SKM-1 (cell line): ENCODE measurements at regions not wholly inside any gene's neighbourhood (a gene's known extent, or its start where the extent isn't known, plus 50 kb on each side); places are given as distances from the start of the nearest gene placed in this dataset.
"Not testable (repeated sequence)": the region's sequence is repeated elsewhere in the genome, so short reads cannot be mapped to it uniquely, and the experiment has no call there.

ENCODE experiments used
- DNase-seq: peaks from one replicate; lab custom pipeline; 2025; ENCODE audit not compliant: unreplicated experiment; lab: John Stamatoyannopoulos, UW

DNA sequence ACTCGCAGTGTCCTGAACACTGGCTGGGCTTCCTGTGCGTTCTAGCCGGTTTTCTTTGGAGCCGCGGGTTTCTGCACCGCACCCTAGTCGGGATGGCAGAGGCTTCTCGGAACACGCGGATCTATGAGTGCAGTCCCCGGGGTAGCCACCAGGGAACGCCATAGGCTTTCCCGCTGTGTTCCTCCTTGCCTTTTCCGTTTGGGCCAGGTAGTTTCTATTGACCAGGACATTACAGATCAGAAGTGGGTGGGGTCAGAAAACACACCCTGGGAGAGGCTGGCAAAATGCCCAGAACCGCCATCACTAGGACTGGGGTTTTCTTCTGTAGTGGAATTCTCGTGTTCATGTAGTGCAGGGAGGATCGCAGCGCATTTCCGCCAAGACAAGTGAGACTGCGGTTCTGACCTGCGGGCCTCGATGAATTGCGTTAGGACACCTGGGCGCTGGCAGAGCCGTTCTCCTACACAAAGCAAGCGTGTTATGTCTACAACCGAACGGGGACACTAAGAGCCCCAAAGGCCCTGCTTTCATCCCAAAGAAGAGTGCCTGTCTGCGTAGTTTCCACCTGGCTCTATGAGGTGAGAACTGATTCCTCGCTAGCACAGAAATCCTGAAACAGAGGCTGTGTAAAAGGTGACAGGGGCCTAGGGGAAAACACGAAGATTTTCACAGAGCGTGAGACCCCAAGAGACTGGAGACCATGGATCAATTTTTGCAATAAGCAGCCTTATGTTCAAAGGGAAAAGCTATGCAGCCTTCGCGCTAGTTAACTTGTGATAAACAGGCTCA, 121.5 kb downstream of the PPIAL4G start:
- not testable (repeated sequence) for DNase-seq

DNA sequence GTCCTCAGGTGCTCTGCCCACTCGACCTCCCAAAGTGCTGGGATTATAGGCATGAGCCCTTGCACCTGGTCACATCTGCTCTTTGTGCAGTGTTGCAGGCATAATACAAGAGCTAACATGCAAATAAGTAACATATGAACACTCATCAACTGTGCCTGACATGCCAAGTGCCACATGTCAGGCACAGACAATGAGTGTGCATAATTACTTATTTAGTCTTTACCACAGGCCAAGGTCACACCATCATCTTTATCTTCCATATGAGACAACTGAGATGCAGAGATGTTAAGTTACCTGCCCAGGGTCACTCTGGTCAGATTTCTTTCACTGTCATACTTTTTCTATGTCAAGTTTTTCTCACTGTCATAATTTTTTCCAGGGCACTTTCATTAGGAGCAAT, 126.1 kb downstream of the PPIAL4G start:
- no peak for DNase-seq

DNA sequence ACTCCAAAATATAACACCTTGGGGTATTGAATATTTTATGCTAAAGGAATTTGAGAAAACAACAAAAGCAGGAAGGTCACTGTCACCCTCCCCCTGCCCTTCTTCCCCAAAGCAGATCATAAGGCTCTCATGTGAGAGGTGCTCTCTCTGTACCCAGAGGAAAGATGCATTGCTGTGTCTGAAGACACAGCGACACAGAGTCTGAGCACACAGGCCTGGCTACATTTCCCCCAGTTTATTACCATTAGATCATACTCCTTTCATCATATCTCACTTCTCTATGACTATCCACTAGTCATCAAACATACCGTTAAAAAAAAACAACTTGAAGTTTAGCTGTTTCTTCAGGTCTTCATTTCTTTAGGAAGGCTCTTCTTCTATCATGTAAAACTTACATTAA, 127.1 kb downstream of the PPIAL4G start:
- DNase-seq, result no peak

DNA sequence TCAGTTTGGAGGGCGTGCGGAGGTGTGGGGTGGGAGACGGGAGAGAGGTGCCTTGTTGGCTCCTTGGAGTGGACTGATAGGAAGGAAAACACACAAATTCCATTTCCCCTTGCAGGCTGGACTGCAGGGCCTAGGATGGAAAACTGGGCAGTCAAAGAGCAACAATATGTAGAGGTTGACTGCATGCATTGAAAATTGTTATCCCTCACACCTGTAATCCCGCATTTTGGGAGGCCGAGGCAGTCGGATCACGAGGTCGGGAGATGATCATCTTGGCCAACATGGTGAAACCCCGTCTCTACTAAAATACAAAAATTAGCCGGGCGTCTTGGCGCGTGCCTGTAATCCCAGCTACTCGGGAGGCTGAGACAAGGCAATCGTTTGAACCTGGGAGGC, 128.2 kb downstream of the PPIAL4G start:
- DNase-seq, result no peak

DNA sequence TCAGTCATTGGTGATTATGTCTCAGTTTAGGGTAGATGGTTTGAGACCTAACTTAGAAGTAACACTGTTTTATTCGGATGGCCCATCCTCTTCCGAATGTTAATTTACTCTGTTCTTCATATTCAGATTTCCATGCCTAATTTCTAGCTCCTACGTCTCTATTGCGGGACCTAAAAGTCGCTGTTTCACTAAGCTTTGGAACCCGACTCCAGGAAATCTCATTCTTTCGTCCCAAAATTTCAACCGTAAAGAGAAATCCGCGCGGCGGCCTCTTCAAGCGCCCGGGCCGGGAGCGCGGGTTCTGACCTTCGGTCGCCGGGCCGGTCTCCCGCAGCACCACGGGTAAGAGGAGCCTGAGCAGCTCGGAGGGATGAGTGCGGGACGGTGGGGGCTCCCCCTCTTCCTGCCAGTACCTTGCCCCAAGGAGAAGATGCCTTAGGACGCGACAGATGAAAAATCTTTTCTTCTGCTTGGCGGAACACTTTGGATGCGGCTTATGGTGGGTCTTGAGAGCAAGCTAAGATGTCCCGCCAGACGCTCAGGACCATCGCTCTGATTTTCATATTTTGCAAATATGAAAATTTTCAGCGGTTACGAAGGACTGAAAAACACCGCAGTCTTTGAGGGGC, 128.7 kb downstream of the PPIAL4G start:
- DNase-seq, result no peak

DNA sequence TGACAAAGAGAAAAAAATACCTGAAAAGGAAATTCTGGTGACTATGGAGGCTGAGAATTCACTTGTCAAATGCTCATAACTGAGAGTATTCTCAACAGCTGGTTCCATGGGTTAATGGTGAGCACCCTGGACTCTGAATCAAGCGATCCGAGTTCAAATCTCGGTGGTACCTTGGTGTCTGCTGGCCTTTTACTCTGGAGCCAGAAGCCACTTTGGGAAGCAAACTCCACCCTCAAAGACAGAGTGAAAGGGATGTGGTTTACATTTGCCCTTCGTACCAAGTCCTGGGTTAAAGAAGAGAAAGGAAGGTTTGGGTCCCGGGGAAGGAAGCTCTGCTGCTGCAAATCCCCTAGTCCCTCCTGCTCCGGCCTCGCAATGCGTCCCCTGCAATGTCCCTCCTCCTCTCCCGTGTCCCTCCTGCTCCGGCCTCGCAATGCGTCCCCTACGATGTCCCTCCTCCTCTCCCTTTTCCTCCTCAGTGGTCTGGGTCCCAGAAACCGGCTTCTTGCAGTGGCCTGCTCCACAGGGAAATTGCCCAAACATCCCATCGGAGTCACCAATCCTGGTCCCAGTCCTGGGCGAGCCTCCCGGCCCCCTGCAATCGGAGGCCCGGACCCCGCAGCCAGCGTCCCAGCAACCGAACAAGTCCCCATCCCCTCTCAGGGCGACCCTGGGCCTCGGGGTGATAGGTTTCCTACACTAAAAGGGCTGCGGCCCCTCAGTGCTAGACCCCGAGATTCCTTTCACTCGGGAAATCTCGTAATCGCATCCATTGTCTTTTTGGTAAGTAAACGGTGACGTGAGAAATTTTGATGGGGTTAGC, 129.4 kb downstream of the PPIAL4G start:
- DNase-seq, result no peak

DNA sequence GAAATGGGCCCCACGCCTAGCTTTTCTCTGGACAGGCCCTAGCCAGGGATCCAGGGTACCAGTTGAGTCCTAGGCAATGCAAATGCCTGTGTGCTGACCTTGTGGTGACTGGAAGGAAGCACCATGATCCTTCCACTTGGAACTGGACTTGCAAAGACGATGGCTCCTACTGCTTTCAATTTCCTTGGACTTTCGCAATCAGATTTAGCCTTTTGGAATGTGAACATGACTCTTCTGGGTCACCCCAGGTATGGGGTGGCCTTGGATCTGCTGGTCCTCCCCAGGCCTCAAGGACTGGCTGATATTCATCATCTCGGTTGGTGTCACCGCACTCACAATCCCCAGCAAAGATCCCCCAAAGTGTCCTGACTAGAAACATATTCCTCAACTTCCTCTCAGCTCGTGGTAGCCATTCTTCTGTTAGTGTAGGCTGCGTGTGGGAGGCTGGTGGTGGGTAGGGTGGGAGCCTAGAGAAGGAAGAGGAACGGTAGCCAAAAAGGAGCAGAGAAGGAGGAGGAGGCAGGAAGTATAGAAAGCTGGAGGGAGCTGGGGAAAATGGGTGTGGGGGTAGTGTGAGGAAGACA, 130.5 kb downstream of the PPIAL4G start:
- no peak for DNase-seq

DNA sequence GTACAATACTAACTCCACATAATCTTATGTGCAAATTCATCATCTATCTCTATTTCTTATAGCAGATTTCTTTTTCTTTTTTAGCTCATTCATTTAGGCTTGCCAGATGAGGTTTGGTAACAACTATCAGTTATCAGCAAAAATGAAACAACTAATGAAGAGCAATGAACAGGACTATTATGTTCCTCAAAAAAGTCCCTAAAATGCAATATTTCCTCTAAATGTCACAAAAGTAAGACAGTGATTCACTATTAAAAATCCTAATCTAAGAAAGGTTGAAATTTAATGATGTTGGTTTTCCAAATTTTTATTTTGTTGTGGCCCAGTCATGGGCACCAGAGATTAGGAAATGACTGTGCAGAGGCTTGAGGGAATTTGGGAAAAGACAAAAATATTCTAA, 135.3 kb downstream of the PPIAL4G start:
- DNase-seq, result no peak

DNA sequence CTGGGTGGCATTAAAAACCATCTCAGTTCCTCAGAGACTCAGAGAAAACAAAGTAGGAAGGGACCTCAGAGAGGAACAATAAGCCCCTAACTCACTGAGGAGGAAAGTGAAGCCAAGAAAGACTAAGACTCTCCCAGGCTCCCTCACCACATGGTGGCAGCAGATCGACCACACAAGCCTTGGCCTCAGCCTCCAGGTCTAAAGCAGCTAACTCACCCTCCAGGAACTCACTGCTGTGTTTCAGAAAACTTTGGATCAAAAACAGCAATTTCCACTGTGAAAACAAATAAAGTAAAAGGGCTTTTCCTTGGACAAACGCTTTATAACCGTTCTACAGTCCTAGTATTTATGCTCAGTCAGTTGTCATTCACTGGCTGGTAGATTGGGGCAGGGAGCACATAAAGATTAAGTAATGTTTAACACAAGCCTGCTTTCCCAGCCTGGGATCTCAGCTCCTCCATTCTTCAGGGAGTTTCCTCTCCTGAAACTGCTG, 137.4 kb downstream of the PPIAL4G start:
- DNase-seq, result not testable (repeated sequence)

DNA sequence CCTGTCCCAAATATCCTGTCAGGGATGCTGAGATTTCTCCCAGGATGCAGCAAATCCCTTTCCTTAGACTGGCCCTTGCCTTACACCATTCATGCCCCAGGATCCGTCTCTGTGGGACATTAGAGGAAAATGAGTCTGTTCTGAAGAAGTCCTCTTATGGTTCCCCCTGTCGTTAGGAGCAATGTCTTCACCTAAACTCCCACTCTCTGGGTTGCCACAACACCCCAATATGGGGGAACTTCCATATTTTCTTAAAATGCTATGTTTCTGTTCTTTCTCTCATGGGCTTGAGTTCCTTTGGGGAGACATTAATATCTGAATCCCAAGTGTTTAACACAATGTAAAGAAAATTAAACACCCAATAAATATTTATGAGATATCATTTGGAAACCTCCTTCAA, 138.5 kb downstream of the PPIAL4G start:
- not testable (repeated sequence) for DNase-seq

DNA sequence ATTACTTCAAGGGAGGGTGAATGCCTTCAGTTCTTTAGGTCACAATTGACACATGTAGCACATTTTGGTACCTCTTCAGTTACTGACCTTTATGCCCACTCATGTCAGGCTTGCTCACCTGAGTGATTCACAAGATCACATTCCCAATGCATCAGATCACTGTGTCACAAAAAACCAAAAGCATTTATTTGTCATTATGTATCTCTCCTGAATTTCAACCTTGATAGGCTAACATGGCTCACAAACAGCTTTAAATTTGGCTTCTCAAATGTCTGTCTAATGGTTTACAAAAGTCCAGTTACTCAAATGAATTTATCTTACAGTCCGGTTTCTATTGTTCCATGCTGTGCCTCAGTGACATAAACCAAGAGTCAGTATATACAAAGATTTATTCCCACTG, 141.4 kb downstream of the PPIAL4G start:
- DNase-seq, result not testable (repeated sequence)

DNA sequence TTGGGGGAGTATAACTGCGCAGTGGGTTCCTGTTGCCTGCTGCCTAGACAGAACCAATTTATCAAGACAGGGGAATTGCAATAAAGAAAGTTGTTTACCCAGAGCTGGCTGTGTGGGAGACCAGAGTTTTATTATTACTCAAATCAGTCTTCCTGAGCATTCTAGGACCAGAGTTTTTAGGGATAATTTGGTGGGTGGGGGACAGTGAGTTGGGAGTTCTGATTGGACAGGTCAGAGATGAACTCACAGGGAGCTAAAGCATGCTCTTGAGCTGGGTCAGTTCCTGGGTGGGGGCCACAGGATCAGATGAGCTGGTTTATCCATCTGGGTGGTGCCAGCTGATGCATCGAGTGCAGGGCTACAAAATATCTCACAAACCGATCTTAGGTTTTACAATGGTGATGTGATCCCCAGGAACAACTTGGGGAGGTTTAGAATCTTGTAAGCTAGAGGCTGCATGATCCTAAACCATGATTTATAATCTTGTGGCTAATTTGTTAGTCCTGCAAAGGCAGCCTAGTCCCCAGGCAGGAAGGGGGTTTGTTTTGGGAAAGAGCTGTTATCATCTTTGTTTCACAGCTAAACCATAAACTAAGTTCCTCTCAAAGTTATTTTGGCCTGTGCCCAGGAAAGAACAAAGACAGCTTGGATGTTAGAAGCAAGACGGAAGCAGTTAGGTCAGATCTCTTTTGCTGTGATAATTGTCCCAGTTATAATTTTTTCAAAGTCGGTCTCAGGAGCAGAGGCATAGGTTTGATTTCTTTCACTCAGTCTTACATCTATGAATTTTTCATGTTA, 146.8 kb downstream of the PPIAL4G start:
- DNase-seq, result not testable (repeated sequence)

DNA sequence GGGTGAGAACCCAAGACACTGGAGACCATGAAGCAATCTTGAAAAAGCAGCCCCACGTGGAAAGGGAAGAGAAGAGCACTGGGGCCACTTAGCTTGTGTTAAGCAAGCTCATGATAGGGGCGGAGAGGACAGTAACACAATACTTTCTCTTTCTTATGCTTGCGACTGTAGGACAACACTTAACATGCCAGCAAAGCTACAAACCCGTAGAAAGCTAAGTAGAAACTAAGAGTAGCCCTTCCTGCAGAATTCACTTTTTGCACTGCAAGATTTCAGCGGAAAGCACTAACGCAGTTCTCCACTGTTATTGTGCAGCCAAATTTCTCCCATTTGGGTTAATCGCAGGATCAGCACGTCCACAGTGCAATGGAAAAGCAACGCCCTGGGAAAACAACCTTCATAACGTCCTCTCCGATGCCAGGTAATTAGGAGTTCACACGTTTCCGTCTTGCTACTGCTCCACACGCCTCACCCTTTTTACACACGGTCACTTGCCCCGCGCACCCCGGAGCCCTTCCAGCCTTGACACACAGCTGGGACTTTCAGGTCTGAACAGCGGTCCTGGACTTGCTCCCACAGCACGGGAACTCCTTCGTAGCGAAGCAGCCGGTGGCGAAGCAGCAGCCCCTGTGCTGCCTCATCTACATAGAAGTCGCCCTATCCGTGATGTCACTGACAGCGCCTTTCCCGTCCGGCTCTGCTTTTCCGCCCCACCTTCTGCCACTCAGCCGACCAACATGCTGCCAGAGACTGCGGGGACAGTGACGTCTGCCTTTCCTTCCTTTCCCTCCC, 148.6 kb downstream of the PPIAL4G start:
- peak; percentile 28 for DNase-seq

DNA sequence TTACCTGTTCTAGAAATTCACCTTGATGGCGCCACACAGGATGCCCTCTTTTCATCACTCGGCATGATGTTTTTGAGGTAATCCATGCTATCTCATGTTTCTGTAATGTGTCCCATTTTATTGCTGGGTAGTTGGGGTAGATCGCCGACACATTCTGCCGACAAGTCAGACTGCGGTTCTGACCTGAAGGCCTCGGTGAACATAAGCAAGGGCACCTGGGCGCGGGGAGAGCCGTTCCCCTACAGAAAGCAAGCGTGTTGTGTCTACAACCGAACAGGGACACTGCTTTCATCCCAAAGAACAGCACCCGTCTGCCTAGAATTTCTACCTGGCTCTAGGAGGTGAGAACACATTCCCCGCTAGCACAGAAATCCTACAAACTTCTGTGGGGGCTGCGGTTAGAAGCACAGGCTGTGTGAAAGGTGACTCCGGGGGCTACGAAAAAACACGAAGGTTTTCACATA, 149.2 kb downstream of the PPIAL4G start:
- no peak for DNase-seq

DNA sequence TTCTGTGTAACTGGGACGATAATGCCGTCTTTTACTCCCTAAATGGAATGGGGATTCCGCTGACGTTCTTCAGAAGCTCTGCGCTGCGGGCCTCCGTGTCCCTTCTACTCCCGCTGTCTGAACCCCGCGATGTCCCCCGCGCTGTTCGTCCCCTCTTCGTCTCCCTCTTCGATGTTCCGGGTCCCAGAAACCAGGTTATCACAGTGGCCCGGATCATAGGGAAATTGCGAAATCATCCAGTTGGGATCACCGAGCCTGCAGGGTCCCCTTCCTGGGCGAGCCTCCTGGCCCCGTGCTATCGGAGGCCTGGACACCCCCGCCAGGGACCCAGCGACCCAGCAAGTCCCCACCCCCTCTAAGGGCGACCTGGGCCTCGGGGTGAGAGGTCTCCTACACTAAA, 154.2 kb downstream of the PPIAL4G start:
- no peak for DNase-seq

DNA sequence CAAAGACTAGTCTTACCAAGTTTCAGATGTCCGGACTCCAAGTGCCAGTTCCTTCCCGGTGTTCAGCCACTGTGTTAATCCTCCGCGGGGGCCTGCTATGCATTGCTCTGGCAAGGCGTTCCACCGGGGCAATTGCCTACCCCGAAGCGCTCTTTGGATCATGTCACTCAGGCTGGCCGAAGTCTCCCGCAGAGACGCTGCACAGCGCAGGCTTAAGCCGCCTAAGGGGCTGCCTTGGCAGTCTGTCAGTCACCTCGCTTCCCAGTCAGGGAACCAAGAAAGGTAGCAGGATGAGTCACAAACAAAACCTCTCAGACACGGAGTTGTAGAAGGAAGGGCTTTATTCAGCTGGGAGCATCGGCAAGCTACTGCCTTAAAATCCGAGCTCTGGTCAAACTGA, 158.1 kb downstream of the PPIAL4G start:
- DNase-seq, result not testable (repeated sequence)

DNA sequence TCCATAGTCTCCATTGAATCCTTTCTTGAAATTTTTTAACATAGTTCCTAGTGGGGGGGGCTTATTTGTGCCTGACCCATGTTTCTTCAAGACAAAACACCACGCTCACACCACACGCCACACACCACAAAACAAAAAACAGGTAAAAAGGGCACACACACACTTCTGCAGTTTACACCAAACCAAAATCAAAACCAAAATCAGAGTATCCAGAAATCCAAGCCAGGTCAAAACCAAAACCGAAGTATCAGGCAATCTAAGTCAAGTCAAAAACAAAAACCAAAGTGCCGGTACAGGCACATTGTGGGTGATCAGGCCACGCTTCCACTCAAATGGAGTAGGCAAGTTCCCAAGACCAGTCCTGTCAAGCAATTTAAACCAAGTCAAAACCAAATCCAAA, 158.6 kb downstream of the PPIAL4G start:
- not testable (repeated sequence) for DNase-seq

DNA sequence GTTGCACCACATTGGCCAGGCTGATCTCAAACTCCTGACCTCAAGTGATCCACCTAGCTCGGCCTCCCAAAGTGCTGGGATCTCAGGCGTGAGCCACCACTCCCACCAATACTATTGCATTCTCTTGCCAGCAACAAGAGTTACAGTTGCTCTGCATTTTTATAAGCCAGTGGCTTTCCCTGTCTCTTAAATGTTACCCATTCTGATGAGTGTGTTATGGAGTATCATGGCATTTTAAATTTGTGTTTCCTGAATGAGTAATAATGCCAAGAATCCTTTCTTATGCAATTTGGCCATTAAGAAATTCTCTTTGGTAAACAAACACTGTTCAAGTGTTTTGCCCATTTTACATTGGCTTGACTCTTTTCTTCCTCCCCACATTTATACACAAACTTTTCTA, 163.0 kb downstream of the PPIAL4G start:
- not testable (repeated sequence) for DNase-seq

DNA sequence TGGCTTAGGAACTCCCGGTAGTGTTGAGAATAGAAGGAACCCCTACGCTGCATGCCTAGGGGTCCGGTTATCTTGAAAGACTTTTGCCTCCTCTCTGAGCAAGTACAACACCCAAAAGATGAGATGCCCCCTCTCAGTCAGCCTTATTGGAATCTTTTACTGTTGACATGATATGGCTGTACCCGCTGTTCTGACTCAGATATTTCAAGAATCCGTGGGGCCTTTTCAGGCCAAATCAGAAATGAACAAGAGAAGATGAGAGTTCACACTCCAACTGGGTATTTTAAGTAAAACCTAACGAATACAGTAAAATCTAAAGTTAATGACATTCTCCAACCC, 164.2 kb downstream of the PPIAL4G start:
- no peak for DNase-seq
